C4-2B (cell line): ENCODE measurements at regions not wholly inside any gene's neighbourhood (a gene's known extent, or its start where the extent isn't known, plus 50 kb on each side); places are given as distances from the start of the nearest gene placed in this dataset.
"Not testable (repeated sequence)": the region's sequence is repeated elsewhere in the genome, so short reads cannot be mapped to it uniquely, and the experiment has no call there.

Source experiments
- ZFX ChIP-seq: fragments of 450-650 bp; IDR thresholded peaks from 2 replicates; pipeline ENCODE4 v1.6.1; 2017
- TF ChIP-seq, protein P1 (sequence below): fragments of 450-650 bp; conservative IDR thresholded peaks from 2 replicates; pipeline ENCODE4 v1.5.1; 2017; ENCODE audit warnings: mild to moderate bottlenecking

DNA sequence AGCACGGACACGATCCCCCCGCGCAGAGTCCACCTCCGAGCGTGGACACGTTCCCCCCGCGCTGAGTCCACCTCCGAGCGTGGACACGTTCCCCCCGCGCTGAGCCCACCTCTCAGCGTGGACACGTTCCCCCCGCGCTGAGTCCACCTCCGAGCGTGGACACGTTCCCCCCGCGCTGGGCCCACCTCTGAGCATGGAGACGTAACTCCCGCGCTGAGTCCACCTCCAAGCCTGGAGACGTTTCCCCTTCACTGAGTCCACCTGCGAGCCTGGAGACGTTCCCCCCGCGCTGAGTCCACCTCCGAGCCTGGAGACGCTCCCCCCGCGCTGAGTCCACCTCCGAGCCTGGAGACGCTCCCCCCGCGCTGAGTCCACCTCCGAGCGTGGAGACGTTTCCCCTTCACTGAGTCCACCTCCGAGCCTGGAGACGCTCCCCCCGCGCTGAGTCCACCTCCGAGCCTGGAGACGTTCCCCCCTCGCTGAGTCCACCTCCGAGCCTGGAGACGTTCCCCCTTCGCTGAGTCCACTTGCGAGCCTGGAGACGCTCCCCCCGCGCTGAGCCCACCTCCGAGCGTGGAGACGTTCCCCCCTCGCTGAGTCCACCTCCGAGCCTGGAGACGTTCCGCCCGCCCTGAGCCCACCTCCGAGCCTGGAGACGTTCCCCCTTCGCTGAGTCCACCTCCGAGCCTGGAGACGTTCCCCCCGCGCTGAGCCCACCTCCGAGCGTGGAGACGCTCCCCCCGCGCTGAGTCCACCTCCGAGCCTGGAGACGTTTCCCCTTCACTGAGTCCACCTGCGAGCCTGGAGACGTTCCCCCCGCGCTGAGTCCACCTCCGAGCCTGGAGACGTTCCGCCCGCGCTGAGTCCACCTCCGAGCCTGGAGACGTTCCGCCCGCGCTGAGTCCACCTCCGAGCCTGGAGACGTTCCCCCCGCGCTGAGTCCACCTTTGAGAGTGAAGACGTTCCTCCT lies 97.0 kb downstream of the SOX1 start:
- TF ChIP-seq, protein P1, sequence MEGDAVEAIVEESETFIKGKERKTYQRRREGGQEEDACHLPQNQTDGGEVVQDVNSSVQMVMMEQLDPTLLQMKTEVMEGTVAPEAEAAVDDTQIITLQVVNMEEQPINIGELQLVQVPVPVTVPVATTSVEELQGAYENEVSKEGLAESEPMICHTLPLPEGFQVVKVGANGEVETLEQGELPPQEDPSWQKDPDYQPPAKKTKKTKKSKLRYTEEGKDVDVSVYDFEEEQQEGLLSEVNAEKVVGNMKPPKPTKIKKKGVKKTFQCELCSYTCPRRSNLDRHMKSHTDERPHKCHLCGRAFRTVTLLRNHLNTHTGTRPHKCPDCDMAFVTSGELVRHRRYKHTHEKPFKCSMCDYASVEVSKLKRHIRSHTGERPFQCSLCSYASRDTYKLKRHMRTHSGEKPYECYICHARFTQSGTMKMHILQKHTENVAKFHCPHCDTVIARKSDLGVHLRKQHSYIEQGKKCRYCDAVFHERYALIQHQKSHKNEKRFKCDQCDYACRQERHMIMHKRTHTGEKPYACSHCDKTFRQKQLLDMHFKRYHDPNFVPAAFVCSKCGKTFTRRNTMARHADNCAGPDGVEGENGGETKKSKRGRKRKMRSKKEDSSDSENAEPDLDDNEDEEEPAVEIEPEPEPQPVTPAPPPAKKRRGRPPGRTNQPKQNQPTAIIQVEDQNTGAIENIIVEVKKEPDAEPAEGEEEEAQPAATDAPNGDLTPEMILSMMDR = not testable (repeated sequence)
- not testable (repeated sequence) for TF ChIP-seq ZFX
